GM23248 (cell line): ENCODE measurements at regions not wholly inside any gene's neighbourhood (a gene's known extent, or its start where the extent isn't known, plus 50 kb on each side); places are given as distances from the start of the nearest gene placed in this dataset.

Source experiments
- DNase-seq: peaks from one replicate; pipeline ENCODE4 v3.0.0-alpha.2; 2015
- H2AFZ ChIP-seq: fragments of 200-600 bp; sonication (generic); 2 replicates; pipeline ENCODE4 v1.6.1; 2016; ENCODE audit warnings: antibody characterized with exemption
- H3F3A ChIP-seq: fragments of 200-600 bp; sonication (generic); 2 replicates; pipeline ENCODE4 v1.6.1; 2016; ENCODE audit warnings: mild to moderate bottlenecking, antibody characterized with exemption, mixed run types; ENCODE audit not compliant: insufficient read depth
- H3K27ac ChIP-seq: fragments of 200-600 bp; sonication (generic); 2 replicates; pipeline ENCODE4 v1.5.1; 2016; ENCODE audit warnings: mild to moderate bottlenecking
- H3K27me3 ChIP-seq: fragments of 200-600 bp; sonication (generic); replicated peaks from 2 replicates; pipeline ENCODE4 v1.6.1; 2016; ENCODE audit warnings: mild to moderate bottlenecking; ENCODE audit not compliant: insufficient read depth
- H3K36me3 ChIP-seq: fragments of 200-600 bp; sonication (generic); 2 replicates; pipeline ENCODE4 v1.6.1; 2016; ENCODE audit warnings: low read depth, mild to moderate bottlenecking
- H3K4me1 ChIP-seq: fragments of 200-600 bp; sonication (generic); 2 replicates; pipeline ENCODE4 v1.6.1; 2016; ENCODE audit warnings: mild to moderate bottlenecking; ENCODE audit not compliant: insufficient read depth
- H3K4me2 ChIP-seq: fragments of 200-600 bp; sonication (generic); one replicate; pipeline ENCODE4 v1.6.1; 2016; ENCODE audit warnings: mild to moderate bottlenecking; ENCODE audit not compliant: unreplicated experiment
- H3K4me3 ChIP-seq: fragments of 200-600 bp; sonication (generic); 2 replicates; pipeline ENCODE4 v1.5.1; 2016; ENCODE audit warnings: mild to moderate bottlenecking
- H3K79me2 ChIP-seq: fragments of 200-600 bp; sonication (generic); 2 replicates; pipeline ENCODE4 v1.6.1; 2016; ENCODE audit warnings: mild to moderate bottlenecking; ENCODE audit not compliant: insufficient read depth
- H3K9ac ChIP-seq: fragments of 200-600 bp; sonication (generic); 2 replicates; pipeline ENCODE4 v1.6.1; 2016; ENCODE audit warnings: mild to moderate bottlenecking
- H3K9me2 ChIP-seq: fragments of 200-600 bp; sonication (generic); 2 replicates; pipeline ENCODE4 v1.6.1; 2016; ENCODE audit warnings: mixed run types, mild to moderate bottlenecking, moderate library complexity; ENCODE audit not compliant: insufficient read depth
- H3K9me3 ChIP-seq: fragments of 200-600 bp; sonication (generic); one replicate; pipeline ENCODE4 v1.6.1; 2017; ENCODE audit warnings: low read depth
- H4K20me1 ChIP-seq: fragments of 200-600 bp; sonication (generic); 2 replicates; pipeline ENCODE4 v1.6.0; 2016; ENCODE audit not compliant: insufficient read depth
- EZH2 ChIP-seq: fragments of 200-600 bp; sonication (generic); IDR thresholded peaks from 2 replicates; pipeline ENCODE4 v1.6.1; 2018; ENCODE audit warnings: antibody characterized with exemption, mild to moderate bottlenecking; ENCODE audit not compliant: insufficient read depth, poor library complexity, severe bottlenecking
- EZH2phosphoT487 ChIP-seq: fragments of 200-600 bp; sonication (generic); IDR thresholded peaks from 2 replicates; pipeline ENCODE4 v1.6.1; 2018; ENCODE audit warnings: antibody characterized with exemption, moderate library complexity, mild to moderate bottlenecking, low read depth; ENCODE audit not compliant: insufficient read depth
- WGBS, 2 experiments: methylation state at CpG; one replicate each; pipeline ENCODE4 v1.1.6; 2015 to 2017; ENCODE audit warnings: low lambda C conversion rate in 2 of 2, low coverage in 1 of 2; ENCODE audit errors: missing lambda C conversion rate in 2 of 2; 5-methylcytosine and 5-hydroxymethylcytosine counted together
- in situ Hi-C: fragments of 300-500 bp; cut with MboI; formaldehyde crosslinking; loops from 2 replicates; pipeline ENCODE4 v1.15.0; 2020

GRCh38 chr16:48845261-48845660 lies 235.3 kb upstream of the N4BP1 start:
- H3K27me3 ChIP-seq: no peaks in the 10 kb centered on the region
- no peaks in the 10 kb centered on the region for H4K20me1 ChIP-seq
- no peaks in the 10 kb centered on the region for H3F3A ChIP-seq
- no peaks in the 10 kb centered on the region for H3K79me2 ChIP-seq
- WGBS, 2 experiments: 3 to 16% methylated on average over 2 of the region's 2 CpGs
- H3K4me3 ChIP-seq: no peak overlapping the region
- no peak overlapping the region for H3K27ac ChIP-seq
- DNase-seq: no peak
- no peak overlapping the region for H3K9ac ChIP-seq
- H3K4me1 ChIP-seq: no peaks in the 10 kb centered on the region
- in situ Hi-C loops: no loop called here
- no peaks in the 10 kb centered on the region for H3K36me3 ChIP-seq
- no peaks in the 10 kb centered on the region for H3K9me3 ChIP-seq
- TF ChIP-seq EZH2 (no peak), EZH2phosphoT487 (no peak)
- H3K4me2 ChIP-seq: no peak overlapping the region
- no peak overlapping the region for H2AFZ ChIP-seq
- H3K9me2 ChIP-seq: no peaks in the 10 kb centered on the region

DNA sequence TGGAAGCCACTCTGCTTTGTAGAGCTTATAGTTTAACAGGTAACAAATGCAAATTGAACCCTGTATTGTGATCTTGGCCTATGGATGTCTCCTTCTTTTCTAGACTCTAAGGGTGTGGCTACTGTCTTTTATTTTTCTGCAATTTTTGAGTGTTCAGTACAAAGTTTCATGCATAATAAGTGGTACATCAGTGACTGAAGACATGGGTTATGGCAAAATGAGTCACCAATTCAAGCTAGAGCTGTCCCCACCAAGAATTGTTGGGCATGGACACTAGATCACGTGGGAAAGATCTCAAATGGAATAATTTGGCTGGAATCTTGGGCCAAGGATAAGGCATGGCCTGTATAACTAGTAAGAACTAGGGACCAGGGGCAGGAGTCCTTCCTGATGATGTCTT lies 228.4 kb upstream of the N4BP1 start:
- Histone ChIP-seq H3K27me3 (no peaks in the 10 kb centered on the region), H3K9ac (no peak overlapping the region), H4K20me1 (no peaks in the 10 kb centered on the region), H3K79me2 (no peaks in the 10 kb centered on the region), H3K4me3 (no peak overlapping the region), H3F3A (no peaks in the 10 kb centered on the region), H3K4me2 (no peak overlapping the region), H3K9me2 (no peaks in the 10 kb centered on the region), H3K9me3 (no peaks in the 10 kb centered on the region), H3K4me1 (no peaks in the 10 kb centered on the region), H2AFZ (no peak overlapping the region), H3K36me3 (no peaks in the 10 kb centered on the region), H3K27ac (no peak overlapping the region)
- in situ Hi-C loops: no loop called here
- TF ChIP-seq EZH2 (no peak), EZH2phosphoT487 (no peak)
- no peak for DNase-seq
- WGBS, 2 experiments: 8 to 19% methylated on average over 1 of the region's 1 CpG

- Histone ChIP-seq H3F3A (no peaks in the 10 kb centered on the region), H3K27ac (no peak overlapping the region), H4K20me1 (no peaks in the 10 kb centered on the region), H3K9ac (no peak overlapping the region), H3K4me3 (no peak overlapping the region), H3K4me2 (no peak overlapping the region), H3K4me1 (no peaks in the 10 kb centered on the region), H3K27me3 (no peaks in the 10 kb centered on the region), H3K9me3 (no peaks in the 10 kb centered on the region), H3K79me2 (no peaks in the 10 kb centered on the region), H3K9me2 (no peaks in the 10 kb centered on the region), H2AFZ (no peak overlapping the region), H3K36me3 (no peaks in the 10 kb centered on the region)
- DNase-seq: no peak
- 0% methylated on average over 4 of the region's 4 CpGs for WGBS, 2 experiments
- in situ Hi-C loops: no loop called here
- TF ChIP-seq EZH2phosphoT487: no peak
- TF ChIP-seq EZH2: no peak
These were observed 226.7 kb upstream of the N4BP1 start for GRCh38 chr16:48836636-48837035.

GRCh38 chr16:48836067-48836466 lies 226.1 kb upstream of the N4BP1 start:
- no peaks in the 10 kb centered on the region for H3K27me3 ChIP-seq
- H3K4me1 ChIP-seq: no peaks in the 10 kb centered on the region
- no peaks in the 10 kb centered on the region for H4K20me1 ChIP-seq
- no peak overlapping the region for H2AFZ ChIP-seq
- 22 to 28% methylated on average over 2 of the region's 2 CpGs for WGBS, 2 experiments
- no peak overlapping the region for H3K4me2 ChIP-seq
- TF ChIP-seq EZH2phosphoT487: no peak
- TF ChIP-seq EZH2: no peak
- no peak overlapping the region for H3K4me3 ChIP-seq
- H3K9ac ChIP-seq: no peak overlapping the region
- H3F3A ChIP-seq: no peaks in the 10 kb centered on the region
- no peaks in the 10 kb centered on the region for H3K9me2 ChIP-seq
- in situ Hi-C loops: no loop called here
- H3K79me2 ChIP-seq: no peaks in the 10 kb centered on the region
- no peak for DNase-seq
- no peaks in the 10 kb centered on the region for H3K36me3 ChIP-seq
- H3K9me3 ChIP-seq: no peaks in the 10 kb centered on the region
- no peak overlapping the region for H3K27ac ChIP-seq

DNA sequence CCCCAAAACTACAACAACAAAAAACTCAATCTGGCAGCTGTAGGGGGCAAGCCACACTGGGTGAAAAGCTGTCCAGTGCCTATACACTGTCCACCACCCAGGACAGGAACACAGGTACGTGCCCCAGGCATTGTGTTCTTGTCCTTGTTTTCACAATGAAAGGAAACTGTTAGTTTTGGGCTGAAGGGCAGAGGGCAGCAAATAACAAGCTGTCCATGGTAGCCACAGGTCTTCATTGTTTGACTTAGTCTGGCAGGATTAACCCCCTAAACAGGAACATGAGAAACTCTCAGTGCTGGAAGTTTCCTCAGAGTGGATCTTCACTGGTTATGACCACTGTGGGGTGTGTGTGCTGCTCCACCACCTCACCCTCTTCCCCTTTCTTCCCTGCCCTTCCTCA lies 224.6 kb upstream of the N4BP1 start:
- no peaks in the 10 kb centered on the region for H3K79me2 ChIP-seq
- no peaks in the 10 kb centered on the region for H3K36me3 ChIP-seq
- DNase-seq: no peak
- H4K20me1 ChIP-seq: no peaks in the 10 kb centered on the region
- no peak overlapping the region for H2AFZ ChIP-seq
- H3K4me3 ChIP-seq: no peak overlapping the region
- H3K27ac ChIP-seq: no peak overlapping the region
- no peaks in the 10 kb centered on the region for H3K27me3 ChIP-seq
- TF ChIP-seq EZH2phosphoT487: no peak
- no peak for TF ChIP-seq EZH2
- H3K9ac ChIP-seq: no peak overlapping the region
- H3K9me2 ChIP-seq: no peaks in the 10 kb centered on the region
- H3F3A ChIP-seq: no peaks in the 10 kb centered on the region
- H3K4me1 ChIP-seq: no peaks in the 10 kb centered on the region
- H3K9me3 ChIP-seq: no peaks in the 10 kb centered on the region
- 0 to 14% methylated on average over 1 of the region's 1 CpG for WGBS, 2 experiments
- in situ Hi-C loops: no loop called here
- H3K4me2 ChIP-seq: no peak overlapping the region
